WTC11 (cell line): ENCODE measurements at regions not wholly inside any gene's neighbourhood (a gene's known extent, or its start where the extent isn't known, plus 50 kb on each side); places are given as distances from the start of the nearest gene placed in this dataset.

ENCODE experiments used
- ATAC-seq: fragments of 200-7000 bp; cut with Tn5 transposase; 2 replicates; pipeline ENCODE4 v1.10.0; 2021; ENCODE audit warnings: mild to moderate bottlenecking, moderate library complexity
- CTCF ChIA-PET: fragments of 300-600 bp; sonication (Branson Sonifier 250); formaldehyde crosslinking; loops from one replicate; lab custom pipeline; 2021; ENCODE audit warnings: antibody characterized with exemption; lab: Charles Lee
- POLR2A ChIA-PET: fragments of 350-600 bp; sonication (Branson Sonifier 250); formaldehyde crosslinking; loops from one replicate; lab custom pipeline; 2021; ENCODE audit warnings: antibody characterized with exemption; lab: Charles Lee
- DNase-seq: peaks from one replicate; pipeline ENCODE4 v3.0.0; 2021; ENCODE audit warnings: low spot score
- H3K27ac Mint-ChIP-seq: 2 replicates; pipeline ENCODE4 v1.8.0; 2021; ENCODE audit warnings: mixed read lengths
- H3K27me3 Mint-ChIP-seq: 2 replicates; pipeline ENCODE4 v1.8.0; 2021; ENCODE audit warnings: low read depth, mild to moderate bottlenecking, moderate library complexity, mixed read lengths
- H3K36me3 Mint-ChIP-seq: 2 replicates; pipeline ENCODE4 v1.8.0; 2021; ENCODE audit warnings: mixed read lengths
- H3K4me1 Mint-ChIP-seq: 2 replicates; pipeline ENCODE4 v1.8.0; 2022; ENCODE audit warnings: mixed read lengths
- H3K4me3 Mint-ChIP-seq: 2 replicates; pipeline ENCODE4 v1.8.0; 2021; ENCODE audit warnings: mild to moderate bottlenecking, moderate library complexity, mixed read lengths
- H3K9me3 Mint-ChIP-seq: 2 replicates; pipeline ENCODE4 v1.8.0; 2021; ENCODE audit warnings: mixed read lengths
- CBFB ChIP-seq: sonication (generic); formaldehyde crosslinking; IDR thresholded peaks from 2 replicates; pipeline ENCODE4 v1.8.1; 2022; ENCODE audit warnings: mild to moderate bottlenecking, low read depth, missing genetic modification reagents
- ELF4 ChIP-seq: sonication (generic); formaldehyde crosslinking; IDR thresholded peaks from 2 replicates; pipeline ENCODE4 v1.8.1; 2022; ENCODE audit warnings: low read depth, mild to moderate bottlenecking, moderate library complexity, missing genetic modification reagents
- ESRRA ChIP-seq: sonication (generic); formaldehyde crosslinking; IDR thresholded peaks from 2 replicates; pipeline ENCODE4 v1.8.1; 2022; ENCODE audit warnings: mild to moderate bottlenecking, missing genetic modification reagents, borderline replicate concordance
- FOXJ3 ChIP-seq: sonication (generic); formaldehyde crosslinking; IDR thresholded peaks from 2 replicates; pipeline ENCODE4 v1.9.0; 2021; ENCODE audit warnings: missing genetic modification reagents, mild to moderate bottlenecking, borderline replicate concordance
- FOXP1 ChIP-seq: sonication (generic); formaldehyde crosslinking; IDR thresholded peaks from 2 replicates; pipeline ENCODE4 v1.8.0; 2022; ENCODE audit warnings: missing genetic modification reagents, mild to moderate bottlenecking, moderate library complexity, borderline replicate concordance
- NFE2L1 ChIP-seq: sonication (generic); formaldehyde crosslinking; IDR thresholded peaks from 2 replicates; pipeline ENCODE4 v1.8.1; 2023; ENCODE audit warnings: missing genetic modification reagents
- NR2C2 ChIP-seq: sonication (generic); formaldehyde crosslinking; IDR thresholded peaks from 2 replicates; pipeline ENCODE4 v1.8.0; 2022; ENCODE audit warnings: mild to moderate bottlenecking, missing genetic modification reagents
- OVOL2 ChIP-seq: fragments of 250-450 bp; sonication (Bioruptor Pico); IDR thresholded peaks from 2 replicates; pipeline ENCODE4 v1.9.0; 2021; ENCODE audit warnings: mild to moderate bottlenecking, borderline replicate concordance
- RELA ChIP-seq: sonication (generic); formaldehyde crosslinking; IDR thresholded peaks from 2 replicates; pipeline ENCODE4 v1.8.1; 2022; ENCODE audit warnings: missing genetic modification reagents, mild to moderate bottlenecking, borderline replicate concordance
- RORB ChIP-seq: fragments of 250-450 bp; sonication (Bioruptor Pico); IDR thresholded peaks from 2 replicates; pipeline ENCODE4 v1.9.0; 2021; ENCODE audit warnings: mild to moderate bottlenecking
- TCF7 ChIP-seq: sonication (generic); formaldehyde crosslinking; IDR thresholded peaks from 2 replicates; pipeline ENCODE4 v1.8.0; 2022; ENCODE audit warnings: mild to moderate bottlenecking, low read depth, missing genetic modification reagents, moderate library complexity
- ZNF219 ChIP-seq: sonication (generic); formaldehyde crosslinking; IDR thresholded peaks from 2 replicates; pipeline ENCODE4 v1.8.0; 2023; ENCODE audit warnings: missing genetic modification reagents, mild to moderate bottlenecking, borderline replicate concordance
- ZNF263 ChIP-seq: sonication (generic); formaldehyde crosslinking; IDR thresholded peaks from 2 replicates; pipeline ENCODE4 v1.8.1; 2022; ENCODE audit warnings: low read depth, mild to moderate bottlenecking, moderate library complexity, missing genetic modification reagents
- ZNF423 ChIP-seq: fragments of 250-450 bp; sonication (Bioruptor Pico); IDR thresholded peaks from 2 replicates; pipeline ENCODE4 v2.1.2; 2022; ENCODE audit warnings: mild to moderate bottlenecking, moderate library complexity
- TF ChIP-seq, protein P1 (sequence below): sonication (generic); formaldehyde crosslinking; IDR thresholded peaks from 2 replicates; pipeline ENCODE4 v1.8.1; 2023; ENCODE audit warnings: mild to moderate bottlenecking, missing genetic modification reagents, moderate library complexity
- TF ChIP-seq, protein P2 (sequence below): fragments of 250-450 bp; sonication (Bioruptor Pico); IDR thresholded peaks from 2 replicates; pipeline ENCODE4 v1.9.0; 2021; ENCODE audit warnings: mild to moderate bottlenecking
- TF ChIP-seq, protein P3 (sequence below): fragments of 250-450 bp; sonication (Bioruptor Pico); conservative IDR thresholded peaks from 2 replicates; pipeline ENCODE4 v1.9.0; 2021; ENCODE audit warnings: mild to moderate bottlenecking
- TF ChIP-seq, protein P4 (sequence below): fragments of 250-450 bp; sonication (Bioruptor Pico); IDR thresholded peaks from 2 replicates; pipeline ENCODE4 v1.9.0; 2021; ENCODE audit warnings: mild to moderate bottlenecking
- TF ChIP-seq, protein P5 (sequence below): sonication (generic); formaldehyde crosslinking; IDR thresholded peaks from 2 replicates; pipeline ENCODE4 v1.8.1; 2022; ENCODE audit warnings: low read depth, mild to moderate bottlenecking, moderate library complexity, missing genetic modification reagents, borderline replicate concordance

DNA sequence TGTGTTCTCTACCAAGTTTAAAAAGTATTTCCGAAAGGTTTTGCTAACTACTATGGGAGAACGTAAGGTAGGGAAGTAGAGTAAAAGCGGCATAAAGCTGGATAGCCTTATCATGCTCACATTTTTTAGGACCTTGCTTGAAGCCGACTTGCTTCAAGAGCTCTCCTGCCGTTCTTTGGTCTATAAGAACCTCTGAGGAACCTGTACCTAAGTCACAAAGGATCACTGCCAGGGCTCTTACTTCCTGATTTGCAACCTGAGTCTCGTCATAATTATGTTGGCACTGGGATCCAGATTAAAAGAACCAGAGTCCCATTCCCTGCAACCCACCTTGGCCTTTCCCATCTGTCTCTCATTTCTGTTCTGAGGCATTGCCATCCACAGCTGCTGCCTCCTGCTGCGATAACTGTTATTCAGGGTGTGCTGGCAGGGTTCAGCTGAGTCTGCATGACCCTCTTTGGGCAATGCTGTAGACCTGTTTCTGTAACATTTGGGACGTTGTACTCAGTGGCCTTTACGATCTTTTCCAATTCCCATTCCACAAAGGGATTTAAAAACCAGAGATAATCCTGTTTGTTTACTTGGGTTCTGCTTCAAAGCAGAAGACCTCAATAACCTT lies 131.0 kb upstream of the UMPS start:
- Mint-ChIP-seq H3K4me1 (peaks cover 5% of the 10 kb centered on the region), H3K36me3 (no peaks in the 10 kb centered on the region), H3K27ac (no peak overlapping the region), H3K27me3 (no peaks in the 10 kb centered on the region), H3K9me3 (no peaks in the 10 kb centered on the region), H3K4me3 (no peak overlapping the region)
- DNase-seq (no peak), ATAC-seq (no peak)
- CTCF ChIA-PET: no interaction called here
- TF ChIP-seq, protein P1, sequence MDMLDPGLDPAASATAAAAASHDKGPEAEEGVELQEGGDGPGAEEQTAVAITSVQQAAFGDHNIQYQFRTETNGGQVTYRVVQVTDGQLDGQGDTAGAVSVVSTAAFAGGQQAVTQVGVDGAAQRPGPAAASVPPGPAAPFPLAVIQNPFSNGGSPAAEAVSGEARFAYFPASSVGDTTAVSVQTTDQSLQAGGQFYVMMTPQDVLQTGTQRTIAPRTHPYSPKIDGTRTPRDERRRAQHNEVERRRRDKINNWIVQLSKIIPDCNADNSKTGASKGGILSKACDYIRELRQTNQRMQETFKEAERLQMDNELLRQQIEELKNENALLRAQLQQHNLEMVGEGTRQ (CRISPR knock-in tag): no peak
- TF ChIP-seq ZNF219 (CRISPR knock-in tag) (no peak), NR2C2 (no peak)
- TF ChIP-seq, all 79 proteins: peak for 0
- POLR2A ChIA-PET: no interaction called here

DNA sequence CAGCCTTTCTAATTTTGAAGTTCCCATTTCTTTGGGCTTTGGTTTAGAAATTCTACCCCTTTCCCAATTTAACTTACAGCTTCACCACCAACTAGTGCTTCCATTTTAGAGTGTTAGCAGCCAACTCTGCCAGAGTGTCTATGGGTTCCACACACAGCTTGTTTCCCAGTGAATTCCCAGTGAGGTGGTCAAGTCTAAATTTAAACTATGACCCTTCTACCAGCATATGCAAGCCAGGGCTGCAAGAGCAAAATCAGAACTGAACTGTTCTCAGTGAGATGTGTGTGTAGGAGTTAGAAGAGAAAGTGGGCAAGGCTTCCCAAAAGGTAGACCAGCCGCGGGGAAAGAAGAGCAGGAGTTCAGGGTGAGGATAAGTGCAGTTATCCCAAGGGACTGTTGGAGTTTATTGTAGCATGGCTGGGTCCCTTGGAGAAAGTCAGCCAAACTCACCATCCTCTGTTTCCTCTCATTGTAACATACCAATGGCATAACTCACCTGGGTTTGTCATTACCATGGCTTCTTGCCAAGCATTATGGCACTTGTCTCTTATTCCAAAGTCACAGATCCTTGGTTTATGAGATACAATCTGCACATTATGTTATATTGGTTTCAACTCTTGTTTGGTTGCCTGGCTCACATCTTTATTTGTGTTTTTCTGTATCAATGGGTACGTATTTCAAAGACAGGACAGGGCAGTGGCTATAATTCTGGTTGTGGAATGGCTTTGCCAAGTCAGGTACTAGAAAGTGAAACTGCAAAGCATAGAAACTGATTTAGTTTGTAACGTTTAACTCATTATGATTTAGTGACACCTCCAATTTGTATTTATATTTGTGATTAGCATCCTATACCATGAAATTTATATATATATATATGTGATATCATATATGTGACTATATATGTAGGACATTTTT lies 130.2 kb upstream of the UMPS start:
- peaks cover 5% of the 10 kb centered on the region for H3K4me1 Mint-ChIP-seq
- no peak overlapping the region for H3K27ac Mint-ChIP-seq
- TF ChIP-seq NFE2L1 (CRISPR knock-in tag) (no peak), RELA (CRISPR knock-in tag) (no peak), RORB (CRISPR knock-in tag) (no peak)
- TF ChIP-seq, all 79 proteins: peak for 0
- H3K4me3 Mint-ChIP-seq: no peak overlapping the region
- H3K27me3 Mint-ChIP-seq: no peaks in the 10 kb centered on the region
- ChIA-PET POLR2A (no interaction called here), CTCF (no interaction called here)
- ATAC-seq (no peak), DNase-seq (no peak)
- no peaks in the 10 kb centered on the region for H3K36me3 Mint-ChIP-seq
- no peaks in the 10 kb centered on the region for H3K9me3 Mint-ChIP-seq

DNA sequence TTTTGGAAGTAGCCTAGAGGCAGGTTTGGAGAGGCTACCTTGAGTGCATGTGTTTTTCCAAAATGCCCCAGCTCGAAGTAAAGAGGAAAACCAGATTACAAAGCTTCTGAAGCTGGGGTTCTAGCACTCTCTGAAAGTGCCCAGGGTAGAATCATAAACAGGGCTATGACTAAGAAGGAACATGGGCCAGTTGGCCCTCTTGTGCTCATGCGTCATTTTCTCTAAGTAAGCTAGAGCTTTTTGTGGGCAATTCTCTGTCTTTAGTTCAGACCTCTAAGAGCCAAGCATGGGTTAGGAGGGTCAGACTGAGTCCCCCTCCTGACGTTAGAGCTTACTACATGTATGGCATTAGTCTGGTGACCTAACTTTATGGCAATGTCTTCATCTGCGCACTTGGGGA lies 129.5 kb upstream of the UMPS start:
- ChIA-PET CTCF (interaction anchor here (0.9 kb wide), 2 partner anchors 36 to 88 kb away, joined by 3 to 5 read pairs; no protein-coding TSS in a partner anchor), POLR2A (no interaction called here)
- ATAC-seq (no peak), DNase-seq (no peak)
- peaks cover 5% of the 10 kb centered on the region for H3K4me1 Mint-ChIP-seq
- H3K4me3 Mint-ChIP-seq: no peak overlapping the region
- no peaks in the 10 kb centered on the region for H3K27me3 Mint-ChIP-seq
- no peak overlapping the region for H3K27ac Mint-ChIP-seq
- TF ChIP-seq RORB (CRISPR knock-in tag): no peak
- no peak for TF ChIP-seq TCF7
- TF ChIP-seq OVOL2 (CRISPR knock-in tag): no peak
- TF ChIP-seq, protein P2, sequence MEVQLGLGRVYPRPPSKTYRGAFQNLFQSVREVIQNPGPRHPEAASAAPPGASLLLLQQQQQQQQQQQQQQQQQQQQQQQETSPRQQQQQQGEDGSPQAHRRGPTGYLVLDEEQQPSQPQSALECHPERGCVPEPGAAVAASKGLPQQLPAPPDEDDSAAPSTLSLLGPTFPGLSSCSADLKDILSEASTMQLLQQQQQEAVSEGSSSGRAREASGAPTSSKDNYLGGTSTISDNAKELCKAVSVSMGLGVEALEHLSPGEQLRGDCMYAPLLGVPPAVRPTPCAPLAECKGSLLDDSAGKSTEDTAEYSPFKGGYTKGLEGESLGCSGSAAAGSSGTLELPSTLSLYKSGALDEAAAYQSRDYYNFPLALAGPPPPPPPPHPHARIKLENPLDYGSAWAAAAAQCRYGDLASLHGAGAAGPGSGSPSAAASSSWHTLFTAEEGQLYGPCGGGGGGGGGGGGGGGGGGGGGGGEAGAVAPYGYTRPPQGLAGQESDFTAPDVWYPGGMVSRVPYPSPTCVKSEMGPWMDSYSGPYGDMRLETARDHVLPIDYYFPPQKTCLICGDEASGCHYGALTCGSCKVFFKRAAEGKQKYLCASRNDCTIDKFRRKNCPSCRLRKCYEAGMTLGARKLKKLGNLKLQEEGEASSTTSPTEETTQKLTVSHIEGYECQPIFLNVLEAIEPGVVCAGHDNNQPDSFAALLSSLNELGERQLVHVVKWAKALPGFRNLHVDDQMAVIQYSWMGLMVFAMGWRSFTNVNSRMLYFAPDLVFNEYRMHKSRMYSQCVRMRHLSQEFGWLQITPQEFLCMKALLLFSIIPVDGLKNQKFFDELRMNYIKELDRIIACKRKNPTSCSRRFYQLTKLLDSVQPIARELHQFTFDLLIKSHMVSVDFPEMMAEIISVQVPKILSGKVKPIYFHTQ (CRISPR knock-in tag): no peak
- no peak for TF ChIP-seq FOXP1 (CRISPR knock-in tag)
- TF ChIP-seq, protein P3, sequence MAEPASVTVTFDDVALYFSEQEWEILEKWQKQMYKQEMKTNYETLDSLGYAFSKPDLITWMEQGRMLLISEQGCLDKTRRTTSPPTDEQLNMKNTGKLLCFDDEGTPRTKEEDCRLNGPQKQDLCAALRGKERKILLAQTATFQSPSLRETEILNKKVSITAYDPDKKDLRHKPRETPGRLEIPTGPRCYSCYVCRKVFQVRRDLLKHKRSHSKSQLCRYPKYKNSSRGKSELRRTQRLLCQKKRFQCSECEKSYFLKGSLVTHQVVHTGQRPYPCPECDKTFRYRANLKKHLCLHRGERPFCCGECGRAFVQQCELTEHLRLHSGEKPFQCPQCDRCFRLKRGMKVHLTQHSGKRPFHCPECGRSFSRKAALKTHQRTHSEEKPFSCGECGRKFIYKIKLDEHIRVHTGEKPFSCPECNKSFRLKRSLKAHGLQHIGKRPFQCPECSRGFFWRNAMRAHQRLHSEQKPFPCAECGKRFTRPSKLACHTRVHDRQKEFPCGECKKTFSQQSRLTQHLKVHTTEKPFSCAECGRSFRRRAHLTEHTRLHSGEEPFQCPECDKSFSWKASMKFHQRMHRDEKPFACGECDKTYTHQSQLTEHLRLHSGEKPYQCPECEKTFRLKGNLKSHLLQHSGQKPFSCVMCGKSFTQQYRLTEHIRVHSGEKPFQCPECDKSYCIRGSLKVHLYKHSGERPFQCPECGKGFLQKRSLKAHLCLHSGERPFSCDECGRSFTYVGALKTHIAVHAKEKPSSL: no peak
- no peak for TF ChIP-seq ZNF423 (CRISPR knock-in tag)
- TF ChIP-seq, protein P4, sequence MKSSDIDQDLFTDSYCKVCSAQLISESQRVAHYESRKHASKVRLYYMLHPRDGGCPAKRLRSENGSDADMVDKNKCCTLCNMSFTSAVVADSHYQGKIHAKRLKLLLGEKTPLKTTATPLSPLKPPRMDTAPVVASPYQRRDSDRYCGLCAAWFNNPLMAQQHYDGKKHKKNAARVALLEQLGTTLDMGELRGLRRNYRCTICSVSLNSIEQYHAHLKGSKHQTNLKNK (CRISPR knock-in tag): no peak
- no peak for TF ChIP-seq NFE2L1 (CRISPR knock-in tag)
- no peak for TF ChIP-seq CBFB (CRISPR knock-in tag)
- no peak for TF ChIP-seq ZNF263 (CRISPR knock-in tag)
- no peak for TF ChIP-seq ELF4 (CRISPR knock-in tag)
- TF ChIP-seq, protein P5, sequence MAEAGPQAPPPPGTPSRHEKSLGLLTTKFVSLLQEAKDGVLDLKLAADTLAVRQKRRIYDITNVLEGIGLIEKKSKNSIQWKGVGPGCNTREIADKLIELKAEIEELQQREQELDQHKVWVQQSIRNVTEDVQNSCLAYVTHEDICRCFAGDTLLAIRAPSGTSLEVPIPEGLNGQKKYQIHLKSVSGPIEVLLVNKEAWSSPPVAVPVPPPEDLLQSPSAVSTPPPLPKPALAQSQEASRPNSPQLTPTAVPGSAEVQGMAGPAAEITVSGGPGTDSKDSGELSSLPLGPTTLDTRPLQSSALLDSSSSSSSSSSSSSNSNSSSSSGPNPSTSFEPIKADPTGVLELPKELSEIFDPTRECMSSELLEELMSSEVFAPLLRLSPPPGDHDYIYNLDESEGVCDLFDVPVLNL: no peak
- no peak for TF ChIP-seq FOXJ3
- TF ChIP-seq ESRRA (CRISPR knock-in tag): no peak
- H3K9me3 Mint-ChIP-seq: no peaks in the 10 kb centered on the region
- no peaks in the 10 kb centered on the region for H3K36me3 Mint-ChIP-seq
